ENCODE measurements at regions not wholly inside any gene's neighbourhood (a gene's known extent, or its start where the extent isn't known, plus 50 kb on each side); places are given as distances from the start of the nearest gene placed in this dataset.

- no peaks in the 10 kb centered on the region for H3K9me3 ChIP-seq (replicated peaks)
- TF ChIP-seq CTCF (IDR thresholded peaks at IDR 0.05; ENCODE audit: borderline replicate concordance) = no peak
- no peaks in the 10 kb centered on the region for H3K36me3 ChIP-seq
- no peaks in the 10 kb centered on the region for H3K4me1 ChIP-seq
- no peak for DNase-seq
- intact Hi-C loops (cut with micrococcal nuclease) = no loop called here
- no peak overlapping the region for H3K4me3 ChIP-seq
- H3K27me3 ChIP-seq (ENCODE audit: low read depth) = peaks cover 26% of the 10 kb centered on the region
- H3K27ac ChIP-seq (replicated peaks) = no peak overlapping the region
Observed at GRCh38 chr20:41932431-41932830, 314.3 kb upstream of the CHD6 start.

- no peak overlapping the region for H3K27ac ChIP-seq (replicated peaks)
- intact Hi-C loops (cut with micrococcal nuclease) = no loop called here
- no peak for TF ChIP-seq CTCF (IDR thresholded peaks at IDR 0.05; ENCODE audit: borderline replicate concordance)
- no peaks in the 10 kb centered on the region for H3K9me3 ChIP-seq (replicated peaks)
- H3K27me3 ChIP-seq (ENCODE audit: low read depth) = peaks cover 69% of the 10 kb centered on the region
- H3K36me3 ChIP-seq = no peaks in the 10 kb centered on the region
- H3K4me1 ChIP-seq = no peaks in the 10 kb centered on the region
- H3K4me3 ChIP-seq = no peak overlapping the region
- DNase-seq = no peak
Observed at GRCh38 chr20:41927655-41928054, 309.5 kb upstream of the CHD6 start.

GRCh38 chr20:41927189-41927588 lies 309.0 kb upstream of the CHD6 start:
- Histone ChIP-seq H3K27me3 (ENCODE audit: low read depth) (peaks cover 70% of the 10 kb centered on the region), H3K4me3 (no peak overlapping the region), H3K4me1 (no peaks in the 10 kb centered on the region), H3K9me3 (replicated peaks) (no peaks in the 10 kb centered on the region), H3K36me3 (no peaks in the 10 kb centered on the region), H3K27ac (replicated peaks) (no peak overlapping the region)
- TF ChIP-seq CTCF (IDR thresholded peaks at IDR 0.05; ENCODE audit: borderline replicate concordance) = no peak
- no peak for DNase-seq
- intact Hi-C loops (cut with micrococcal nuclease) = no loop called here

- Histone ChIP-seq H3K9me3 (replicated peaks) (no peaks in the 10 kb centered on the region), H3K27me3 (ENCODE audit: low read depth) (peaks cover 74% of the 10 kb centered on the region), H3K36me3 (no peaks in the 10 kb centered on the region), H3K27ac (replicated peaks) (no peak overlapping the region), H3K4me3 (no peak overlapping the region), H3K4me1 (no peaks in the 10 kb centered on the region)
- intact Hi-C loops (cut with micrococcal nuclease) = no loop called here
- TF ChIP-seq CTCF (IDR thresholded peaks at IDR 0.05; ENCODE audit: borderline replicate concordance) = no peak
- DNase-seq = no peak
Observed at GRCh38 chr20:41925476-41925875, 307.3 kb upstream of the CHD6 start.

GRCh38 chr20:41923624-41924023 lies 305.4 kb upstream of the CHD6 start:
- H3K4me3 ChIP-seq = no peak overlapping the region
- no peaks in the 10 kb centered on the region for H3K4me1 ChIP-seq
- no peaks in the 10 kb centered on the region for H3K9me3 ChIP-seq (replicated peaks)
- H3K27ac ChIP-seq (replicated peaks) = no peak overlapping the region
- H3K27me3 ChIP-seq (ENCODE audit: low read depth) = peaks cover 74% of the 10 kb centered on the region
- no peaks in the 10 kb centered on the region for H3K36me3 ChIP-seq
- no peak for TF ChIP-seq CTCF (IDR thresholded peaks at IDR 0.05; ENCODE audit: borderline replicate concordance)
- intact Hi-C loops (cut with micrococcal nuclease) = no loop called here
- no peak for DNase-seq

GRCh38 chr20:41913146-41913545 lies 295.0 kb upstream of the CHD6 start:
- peaks cover 4% of the 10 kb centered on the region for H3K27me3 ChIP-seq (ENCODE audit: low read depth)
- no peak for DNase-seq
- H3K36me3 ChIP-seq = no peaks in the 10 kb centered on the region
- peaks cover 10% of the 10 kb centered on the region for H3K9me3 ChIP-seq (replicated peaks)
- intact Hi-C loops (cut with micrococcal nuclease) = no loop called here
- no peak overlapping the region for H3K4me3 ChIP-seq
- no peak overlapping the region for H3K27ac ChIP-seq (replicated peaks)
- no peaks in the 10 kb centered on the region for H3K4me1 ChIP-seq
- TF ChIP-seq CTCF (IDR thresholded peaks at IDR 0.05; ENCODE audit: borderline replicate concordance) = no peak
